HK-2 (cell line): ENCODE measurements at regions not wholly inside any gene's neighbourhood (a gene's known extent, or its start where the extent isn't known, plus 50 kb on each side); places are given as distances from the start of the nearest gene placed in this dataset.
"Not testable (repeated sequence)": the region's sequence is repeated elsewhere in the genome, so short reads cannot be mapped to it uniquely, and the experiment has no call there.

ENCODE experiments used
- DNase-seq: peaks from one replicate; pipeline ENCODE4 v3.0.0-alpha.2; 2018; ENCODE audit not compliant: unreplicated experiment

DNA sequence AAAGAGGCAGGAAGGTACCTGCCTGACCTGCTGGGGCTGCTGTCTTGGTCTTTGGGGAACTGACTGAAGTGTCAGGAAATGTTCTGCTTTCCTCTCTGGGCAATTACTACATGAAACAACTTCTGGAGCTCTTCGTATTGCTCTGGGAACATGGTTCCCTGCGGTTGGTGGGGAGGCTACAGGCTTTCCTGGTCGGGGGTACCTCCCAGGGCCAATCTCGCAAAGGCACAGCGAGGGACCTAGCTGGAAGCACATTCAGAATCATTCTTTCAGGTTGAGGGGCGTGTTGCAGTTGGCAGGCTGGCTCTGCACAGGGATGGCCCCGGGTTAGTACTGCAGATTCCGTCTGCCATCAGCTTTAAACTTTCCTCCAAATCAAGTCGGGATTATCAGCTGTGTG is 88.9 kb upstream of the RANBP3L start:
- no peak for DNase-seq

DNA sequence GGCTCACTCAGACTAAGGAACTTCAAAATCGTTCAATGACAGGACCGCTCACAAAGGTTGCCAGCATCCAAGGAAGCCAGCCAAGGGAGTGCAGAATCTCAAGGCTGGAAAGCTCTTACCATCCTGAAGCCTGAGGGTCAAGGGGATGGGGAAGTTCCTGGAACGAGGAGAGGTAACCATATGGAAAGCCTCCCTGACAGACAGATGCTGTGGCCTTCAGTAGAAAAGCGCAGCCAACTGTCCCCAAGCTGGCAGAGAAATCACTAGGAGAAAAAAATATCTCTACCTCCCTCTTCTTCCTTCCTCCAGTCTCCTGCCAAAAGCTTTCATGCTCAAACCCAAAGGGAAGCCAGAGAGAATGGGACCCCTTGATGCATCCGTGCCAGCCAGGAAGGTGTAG is 90.5 kb upstream of the RANBP3L start:
- DNase-seq, result no peak

DNA sequence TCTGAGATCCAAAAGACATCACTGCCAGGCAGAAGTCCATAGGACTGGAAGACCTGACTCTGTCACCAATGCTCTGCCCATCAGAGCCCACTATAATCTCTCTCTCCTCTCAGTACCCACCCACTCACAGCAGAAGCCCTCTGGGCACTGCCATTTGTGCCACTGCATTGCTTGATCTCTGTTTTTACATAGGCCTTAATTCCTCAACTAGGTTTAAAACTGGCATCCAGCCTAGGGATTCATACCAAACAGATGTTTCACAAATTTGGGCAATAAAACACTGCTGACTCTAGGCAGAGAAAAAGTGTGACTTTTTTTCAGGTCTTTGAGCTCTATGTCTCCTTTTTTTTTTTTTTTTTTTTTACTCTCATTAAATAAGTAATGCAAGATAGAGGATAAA is 91.1 kb upstream of the RANBP3L start:
- DNase-seq, result no peak

DNA sequence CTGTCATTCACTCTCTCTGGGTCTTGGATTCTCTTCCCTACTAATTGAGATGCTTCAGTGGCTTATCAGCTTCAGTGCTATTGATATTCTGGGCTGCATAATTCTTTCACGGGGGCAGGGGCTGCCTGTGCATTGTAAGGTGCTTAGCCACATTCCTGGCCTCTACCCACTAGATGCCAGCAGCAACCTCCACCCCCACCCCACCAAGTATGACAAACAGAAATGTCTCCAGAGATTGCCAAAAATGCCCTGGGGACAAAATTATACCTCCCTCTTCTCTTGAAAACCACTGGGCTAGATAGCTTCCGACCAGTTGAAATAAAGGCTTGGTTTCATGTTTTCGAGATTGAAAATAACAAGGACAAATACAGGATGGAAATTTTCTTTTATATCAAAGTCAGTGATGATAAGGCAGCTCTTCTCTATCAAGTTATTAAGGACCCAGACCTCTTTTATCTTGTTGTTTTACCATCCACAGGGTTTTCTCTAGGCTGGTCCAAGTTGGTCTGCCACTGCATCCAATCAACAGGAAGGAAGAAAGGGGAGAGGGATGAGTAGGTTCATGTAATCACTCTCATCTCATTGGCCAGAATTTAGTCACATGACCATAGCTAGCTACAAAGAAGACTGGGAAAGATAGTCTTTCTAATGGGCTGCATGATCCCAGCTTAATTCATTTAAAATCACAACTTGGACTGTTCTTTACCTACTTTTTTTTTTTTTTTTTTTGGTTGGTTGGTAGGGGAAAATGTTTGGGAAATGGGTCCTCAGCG is 92.1 kb upstream of the RANBP3L start:
- no peak for DNase-seq

DNA sequence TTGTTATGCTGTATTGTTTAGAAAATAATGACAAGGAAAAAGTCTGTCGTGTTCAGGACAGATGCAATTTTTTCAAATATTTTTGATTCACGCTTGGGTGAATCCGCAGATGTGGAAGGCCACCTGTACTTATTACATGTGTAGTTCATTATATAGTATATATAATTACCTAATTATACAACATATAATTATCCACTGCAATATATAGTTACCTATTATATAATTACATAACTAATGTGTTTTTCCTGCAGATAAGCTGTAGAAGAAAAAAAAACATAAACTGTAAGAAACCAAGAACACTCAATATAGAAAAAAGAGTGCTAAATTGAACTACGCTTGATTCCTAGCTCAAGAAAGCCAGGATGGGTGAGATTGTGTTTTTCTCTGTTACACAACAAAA is 93.6 kb upstream of the RANBP3L start:
- no peak for DNase-seq

DNA sequence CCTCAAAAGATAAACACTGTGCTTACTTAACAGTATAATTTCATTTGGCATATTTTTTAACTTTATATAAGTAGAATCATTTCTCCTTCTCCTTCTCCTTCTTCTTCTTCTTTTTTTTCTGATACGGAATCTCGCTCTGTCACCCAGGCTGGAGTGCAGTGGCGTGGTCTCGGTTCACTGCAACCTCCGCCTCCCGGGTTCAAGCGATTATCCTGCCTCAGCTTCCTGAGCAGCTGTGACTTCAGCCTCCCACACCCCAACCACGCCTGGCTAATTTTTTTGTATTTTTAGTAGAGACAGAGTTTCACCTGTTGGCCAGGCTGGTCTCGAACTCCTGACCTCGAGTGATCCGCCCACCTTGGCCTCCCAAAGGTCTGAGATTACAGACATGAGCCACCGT is 94.2 kb upstream of the RANBP3L start:
- DNase-seq, result not testable (repeated sequence)

DNA sequence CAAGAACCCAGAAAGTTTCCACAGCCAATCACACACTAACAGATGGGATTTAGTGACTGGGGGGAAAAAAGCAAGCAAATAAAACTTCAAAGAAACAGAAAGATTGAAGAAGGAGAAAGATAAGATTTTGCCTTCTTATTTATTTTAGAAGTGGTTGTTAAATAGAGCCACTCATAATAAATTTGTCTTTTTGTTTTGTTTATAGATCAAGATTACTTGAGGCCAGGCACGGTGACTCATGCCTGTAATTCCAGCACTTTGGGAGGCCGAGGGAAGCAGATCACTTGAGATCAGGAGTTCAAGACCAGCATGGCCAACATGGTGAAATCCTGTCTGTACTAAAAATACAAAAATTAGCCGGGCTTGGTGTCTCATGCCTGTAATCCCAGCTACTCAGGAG is 94.9 kb upstream of the RANBP3L start:
- DNase-seq, result no peak

DNA sequence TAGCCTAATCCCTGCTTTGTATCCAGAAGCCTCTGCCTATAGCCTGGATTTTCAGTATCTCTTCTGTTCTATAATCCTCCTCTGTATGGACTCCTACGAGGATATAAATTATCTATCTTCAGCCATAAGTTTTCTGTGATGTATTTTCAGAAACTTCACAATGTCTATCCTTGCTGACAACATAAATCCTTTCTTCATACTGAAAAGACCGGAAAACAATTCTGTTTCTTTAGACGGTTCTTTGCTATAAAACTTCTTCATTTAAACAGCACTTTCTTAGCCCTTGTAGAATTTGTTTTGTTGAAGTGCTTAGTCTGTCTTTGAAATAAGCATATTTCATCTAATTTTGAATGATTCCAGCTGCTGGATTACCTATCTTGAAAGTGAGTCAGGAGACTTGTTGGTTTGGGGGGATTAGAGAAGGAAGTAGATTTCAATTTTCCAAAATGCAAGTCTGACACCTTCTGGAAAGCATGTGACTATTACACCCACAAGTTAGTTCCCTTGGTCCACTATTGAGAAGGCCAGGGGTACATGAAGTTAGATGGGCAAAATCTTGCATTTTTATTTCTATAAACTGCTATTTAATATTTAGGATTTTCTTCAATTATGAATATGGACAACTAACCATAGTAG is 96.3 kb upstream of the RANBP3L start:
- DNase-seq, result no peak

DNA sequence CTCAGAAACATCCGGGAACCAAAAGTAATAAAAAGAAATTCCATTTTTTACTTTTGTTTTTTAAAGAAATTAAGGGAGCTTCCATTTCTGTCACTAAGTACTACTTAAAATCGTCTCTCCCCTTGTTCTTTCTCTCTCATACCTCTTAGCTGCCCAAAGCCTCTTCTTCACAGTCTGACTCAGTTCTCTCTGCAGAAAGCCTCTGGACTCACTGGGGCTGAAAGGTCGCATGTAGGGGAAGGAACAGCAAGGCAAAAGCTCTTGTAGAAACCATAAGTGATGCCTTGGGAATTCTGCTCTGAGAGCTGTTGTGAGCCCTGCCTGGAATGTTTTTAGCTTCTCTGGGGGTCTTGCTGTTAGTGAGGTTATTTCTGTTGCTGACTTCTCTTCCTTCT is 100.8 kb upstream of the RANBP3L start:
- no peak for DNase-seq

DNA sequence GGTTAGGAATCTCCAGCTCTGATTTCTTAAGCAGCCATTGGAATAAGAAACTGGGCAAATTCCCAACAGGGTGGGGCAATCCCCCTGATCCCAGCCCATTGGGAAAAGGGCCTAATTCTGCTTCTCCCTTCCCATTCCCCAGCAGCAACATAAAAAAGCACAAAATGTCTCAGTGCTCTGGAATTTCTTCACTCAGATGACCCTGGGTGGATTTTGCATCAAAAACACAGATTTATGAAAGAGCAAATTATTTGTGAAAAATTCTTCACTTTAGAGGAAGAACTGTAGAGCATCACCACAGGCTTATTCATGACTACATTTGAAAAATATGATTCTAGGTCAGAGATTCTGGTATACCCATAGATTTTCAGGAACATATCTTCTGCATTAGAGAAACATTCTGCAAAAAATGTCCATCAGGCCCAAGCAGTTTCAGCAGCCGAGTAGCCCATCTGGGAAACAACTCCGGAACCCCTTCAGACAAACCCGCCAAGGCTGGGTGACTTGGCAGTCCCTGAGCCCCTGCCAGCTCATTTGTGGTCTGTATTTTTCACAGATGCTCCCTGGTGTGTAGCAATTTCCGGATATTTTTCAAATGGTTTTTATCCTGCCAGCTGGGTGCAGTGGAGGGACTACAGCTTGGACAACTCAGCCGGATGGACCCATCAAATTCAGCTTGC is 102.1 kb upstream of the RANBP3L start:
- no peak for DNase-seq

DNA sequence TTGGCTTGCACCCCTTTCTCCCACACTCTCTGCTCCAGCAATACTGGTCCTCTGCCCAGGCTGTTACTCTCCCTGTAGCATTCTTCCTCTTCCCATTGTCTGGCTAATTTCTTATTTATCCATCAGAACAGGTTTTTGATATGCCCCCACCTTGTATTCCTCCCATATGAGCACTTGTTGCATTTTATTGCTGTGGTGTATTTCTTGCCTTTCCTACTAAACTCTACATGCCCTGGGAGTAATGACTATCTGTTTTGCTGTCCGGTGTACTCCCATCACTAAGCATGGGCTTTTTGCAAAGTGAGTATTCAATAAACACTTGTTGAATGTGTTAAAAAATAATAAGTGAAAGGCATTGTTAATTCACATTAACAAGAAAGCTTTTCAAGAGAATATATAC is 104.3 kb upstream of the RANBP3L start:
- no peak for DNase-seq

DNA sequence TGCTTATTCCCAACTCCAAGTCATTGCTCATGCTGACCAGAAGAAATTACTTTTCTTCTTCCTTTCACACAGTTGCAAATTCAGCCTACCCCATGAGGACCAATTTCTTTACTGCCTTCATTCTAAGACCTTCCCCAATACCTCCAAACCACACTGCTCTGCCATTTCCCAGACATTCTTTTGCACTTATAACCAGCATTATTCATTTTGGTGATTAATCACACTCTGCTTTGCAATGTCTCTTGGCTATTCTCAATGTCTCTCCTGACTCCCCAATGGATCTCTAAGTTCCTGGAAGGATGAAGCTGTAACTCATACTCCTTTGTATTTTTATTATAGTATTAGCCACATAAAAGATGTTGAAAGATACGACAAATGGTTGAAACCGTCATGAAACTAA is 105.7 kb upstream of the RANBP3L start:
- no peak for DNase-seq

DNA sequence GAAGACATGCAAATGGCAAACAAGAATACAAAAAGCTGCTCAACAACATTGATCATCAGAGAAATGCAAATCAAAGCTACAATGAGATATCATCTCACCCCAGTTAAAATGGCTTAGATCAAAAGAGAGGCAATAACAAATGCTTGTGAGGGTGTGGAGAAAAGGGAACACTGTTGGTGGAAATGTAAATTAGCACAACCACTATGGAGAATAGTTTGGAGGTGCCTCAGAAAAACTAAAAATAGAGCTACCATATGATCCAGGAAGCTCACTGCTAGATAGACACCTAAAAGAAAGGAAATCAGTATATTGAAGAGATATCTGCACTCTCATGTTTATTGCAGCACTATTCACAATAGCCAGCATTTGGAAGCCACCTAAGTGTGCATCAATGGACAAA is 108.0 kb upstream of the RANBP3L start:
- not testable (repeated sequence) for DNase-seq

DNA sequence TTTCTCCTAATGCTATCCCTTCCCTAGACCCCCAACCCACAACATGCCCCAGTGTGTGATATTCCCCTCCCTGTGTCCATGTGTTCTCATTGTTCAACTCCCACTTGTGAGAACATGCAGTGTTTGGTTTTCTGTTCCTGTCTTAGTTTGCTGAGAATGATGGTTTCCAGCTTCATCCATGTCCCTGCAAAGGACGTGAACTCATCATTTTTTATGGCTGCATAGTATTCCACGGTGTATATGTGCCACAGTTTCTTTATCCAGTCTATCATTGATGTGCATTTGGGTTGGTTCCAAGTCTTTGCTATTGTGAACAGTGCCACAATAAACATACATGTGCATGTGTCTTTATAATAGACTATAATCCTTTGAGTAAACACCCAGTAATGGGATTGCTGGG is 109.0 kb upstream of the RANBP3L start:
- DNase-seq, result not testable (repeated sequence)

DNA sequence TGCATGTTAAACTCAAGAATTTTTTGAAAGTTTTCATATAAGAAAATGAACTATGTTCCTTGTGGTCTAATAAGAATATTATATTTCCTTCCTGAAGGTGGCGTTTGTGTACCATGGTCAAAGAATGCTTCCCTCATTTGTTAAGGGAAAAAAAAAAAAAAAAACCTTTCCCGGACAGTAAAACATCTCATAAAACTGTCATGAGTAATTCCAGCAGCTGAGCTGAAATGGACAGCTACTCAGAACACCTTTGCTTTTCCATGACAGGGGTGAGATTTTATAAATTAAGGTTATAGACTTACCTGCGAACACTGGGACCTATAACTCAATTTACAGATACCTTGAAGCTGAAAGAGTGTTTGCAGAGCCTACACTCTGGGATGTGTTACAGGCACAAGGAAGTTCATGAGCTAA is 113.2 kb upstream of the RANBP3L start:
- no peak for DNase-seq

DNA sequence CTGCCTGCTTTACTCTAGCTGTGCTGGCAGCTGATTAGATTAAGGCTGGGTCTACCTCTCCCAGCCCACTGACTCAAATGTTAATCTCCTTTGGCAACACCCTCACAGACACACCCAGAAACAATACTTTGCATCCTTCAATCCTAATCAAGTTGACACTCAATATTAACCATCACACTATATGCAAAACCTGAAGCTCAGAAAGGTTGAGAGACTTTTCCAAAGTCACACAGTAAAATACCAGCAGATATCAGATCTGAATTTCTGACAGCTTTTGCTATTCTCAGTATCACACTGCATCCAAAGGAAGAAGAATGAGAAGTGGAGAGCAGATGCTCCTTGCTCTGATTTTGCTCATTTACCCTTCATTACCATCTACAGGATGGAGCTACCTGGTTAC is 114.9 kb upstream of the RANBP3L start:
- DNase-seq, result no peak

DNA sequence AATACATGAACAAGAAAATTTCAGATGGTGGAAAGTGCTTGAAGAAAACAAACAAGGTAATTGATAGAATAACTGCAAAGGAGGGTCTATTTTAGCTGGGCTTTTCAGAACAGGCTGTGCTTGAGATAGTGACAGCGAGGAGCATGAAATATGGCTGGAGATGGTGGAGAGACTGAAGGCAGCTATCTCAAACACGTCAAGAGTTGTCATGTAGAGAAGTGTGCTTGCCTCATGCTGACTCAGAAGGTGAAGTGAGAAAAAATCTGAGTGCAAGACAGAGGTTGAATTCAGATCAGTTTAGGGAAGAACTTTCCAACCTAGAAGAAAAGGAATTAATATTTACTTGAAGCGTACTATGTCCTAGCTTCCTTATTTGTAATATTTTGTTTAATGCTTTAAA is 115.5 kb upstream of the RANBP3L start:
- no peak for DNase-seq

DNA sequence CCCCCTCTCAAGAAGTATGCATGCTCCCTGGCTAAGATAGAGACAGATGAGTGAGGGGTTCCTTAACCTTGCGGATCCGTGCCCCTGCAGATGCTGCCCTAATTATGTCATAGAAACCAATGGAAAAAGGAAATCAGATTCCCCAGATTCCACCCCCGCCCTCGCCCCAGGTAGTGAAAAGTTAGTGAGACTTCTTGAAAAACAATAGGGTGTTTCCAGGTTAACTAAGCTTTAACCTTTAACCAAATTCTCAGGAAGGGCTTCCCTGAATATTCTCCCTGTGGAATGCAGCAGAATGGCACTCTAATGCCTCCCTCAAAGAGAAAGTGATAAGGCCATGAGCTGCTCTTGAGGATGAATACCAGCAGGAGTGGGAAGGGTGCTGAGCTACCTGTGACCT is 116.0 kb upstream of the RANBP3L start:
- DNase-seq, result no peak

DNA sequence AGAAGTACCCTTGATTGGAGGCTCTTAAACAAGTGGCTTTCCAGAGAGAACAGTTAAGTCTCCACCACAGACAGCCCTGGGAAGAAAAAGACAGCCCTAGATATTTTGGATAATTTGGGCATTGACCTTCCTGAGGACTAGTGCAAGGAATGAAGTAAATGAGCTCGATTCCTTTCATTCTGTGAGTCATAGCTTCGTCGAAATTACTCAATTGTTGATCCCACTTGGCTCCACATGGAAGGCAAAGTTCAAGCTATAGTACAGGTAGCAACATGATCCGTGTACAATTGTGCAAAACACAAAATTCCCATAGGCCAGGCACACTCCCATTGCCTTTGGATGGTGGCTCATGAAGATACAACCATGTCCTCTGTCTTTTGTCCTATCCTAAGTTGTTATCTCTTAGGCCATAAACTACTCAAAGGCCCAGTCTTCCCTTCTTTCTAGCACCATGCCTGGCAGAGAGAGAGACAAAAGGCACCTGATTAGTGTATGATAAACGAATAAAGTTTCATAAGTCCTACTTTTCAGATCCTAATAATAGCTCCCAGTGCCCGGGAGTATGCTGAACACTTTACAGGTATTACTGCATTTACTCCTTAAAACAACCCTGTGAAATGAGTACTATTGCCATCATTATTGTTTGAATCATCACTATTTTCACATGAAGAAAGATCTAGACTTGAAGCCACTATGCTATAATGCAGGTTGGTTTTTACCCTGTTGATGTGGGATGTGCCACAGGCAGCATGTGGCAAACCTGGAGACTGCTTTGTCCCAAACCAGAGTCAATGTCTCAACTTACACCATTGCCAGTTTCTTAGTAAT is 116.7 kb upstream of the RANBP3L start:
- DNase-seq, result no peak

DNA sequence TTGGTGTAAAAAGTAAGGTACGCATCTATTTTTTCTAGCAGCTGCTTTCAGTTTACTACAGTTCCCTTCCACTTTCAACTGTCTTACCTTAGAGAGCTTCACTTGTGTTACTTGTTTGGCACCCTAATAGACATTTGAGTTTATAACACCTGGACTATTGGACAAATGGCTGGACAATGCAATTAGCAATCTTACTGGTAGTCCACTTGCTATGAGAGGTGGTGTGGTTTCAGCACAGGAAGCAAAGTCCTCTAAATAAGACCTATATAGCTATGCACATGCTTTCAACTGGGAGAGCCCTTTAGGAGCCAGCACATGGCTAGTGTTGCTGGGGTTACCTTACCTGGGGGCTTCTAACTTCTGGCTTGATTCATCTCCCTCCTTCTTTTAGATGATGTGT is 119.6 kb upstream of the RANBP3L start:
- no peak for DNase-seq

DNA sequence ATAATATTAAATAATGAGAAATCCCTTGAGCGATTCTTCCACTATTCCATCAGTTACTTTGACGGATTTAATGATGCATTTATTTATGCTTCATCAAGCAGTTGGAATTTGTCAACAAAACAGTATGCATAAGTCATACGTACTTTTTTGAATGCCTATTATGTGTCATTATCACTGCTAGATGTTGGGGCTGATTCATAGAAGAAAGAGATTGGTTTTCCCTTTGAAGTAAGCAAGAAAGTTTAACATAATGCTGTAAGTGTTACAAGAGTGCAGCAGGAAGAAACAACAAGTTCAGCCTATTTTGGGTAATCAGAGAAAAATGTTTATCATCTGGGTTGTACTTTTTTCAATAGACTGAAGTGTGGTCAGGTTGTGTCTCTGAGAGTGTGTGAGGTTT is 121.2 kb upstream of the RANBP3L start:
- DNase-seq, result no peak

DNA sequence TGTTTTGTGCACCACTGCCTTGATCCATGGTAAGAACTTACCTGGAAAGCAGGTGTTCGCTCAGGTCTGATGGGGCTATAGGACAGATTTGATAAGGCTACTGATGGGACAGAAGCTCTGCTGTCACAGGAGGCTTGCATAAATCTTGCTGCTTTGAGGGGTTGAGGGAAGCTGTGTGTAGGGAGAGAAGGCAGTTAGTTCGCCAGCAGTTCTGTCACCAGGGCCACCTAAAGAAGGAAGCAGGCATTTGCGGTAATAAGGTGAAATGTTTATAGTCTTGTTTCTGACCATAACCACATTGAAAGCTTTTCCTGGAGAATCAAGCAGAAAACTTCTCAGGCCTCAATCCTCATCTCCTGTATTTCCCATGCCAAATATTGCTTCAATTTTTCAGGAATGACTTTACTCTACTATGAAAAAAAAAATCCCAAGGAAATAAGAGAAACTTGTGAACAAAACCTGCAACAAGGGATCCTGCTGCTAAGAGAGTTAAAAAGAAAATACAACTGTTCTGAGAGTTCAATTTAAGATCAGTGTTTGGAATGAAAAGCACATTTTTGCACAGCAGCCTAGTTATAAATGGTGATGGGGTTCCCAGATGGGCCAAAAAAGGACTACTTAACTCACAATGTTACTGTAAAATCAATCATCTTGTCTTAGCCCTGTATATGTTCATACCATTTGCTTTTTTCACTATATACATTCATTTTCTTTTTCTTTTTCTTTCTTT is 122.0 kb upstream of the RANBP3L start:
- no peak for DNase-seq
